Right lobe of liver (tissue), 6 donors: ENCODE measurements at regions not wholly inside any gene's neighbourhood (a gene's known extent, or its start where the extent isn't known, plus 50 kb on each side); places are given as distances from the start of the nearest gene placed in this dataset.

Experiments
- ATAC-seq, 4 donors: fragments of 200-7000 bp; cut with Tn5 transposase; one replicate each; pipeline ENCODE4 v1.9.1; 2020; ENCODE audit warnings: mild to moderate bottlenecking in 4 of 4, moderate library complexity in 4 of 4
- DNase-seq, 3 donors: peaks; one replicate each; pipeline ENCODE4 v3.0.0-alpha.2; 2020
- H3K27ac ChIP-seq, 3 donors: fragments of 200-600 bp; one replicate each; pipeline ENCODE4 v1.8.0; 2022
- H3K27me3 ChIP-seq, 2 donors: fragments of 200-600 bp; one replicate each; pipeline ENCODE4 v1.8.0; 2022
- H3K36me3 ChIP-seq, 4 donors: fragments of 200-600 bp; sonication (generic) in 1 of 4; one replicate each; pipeline versions ENCODE4 v1.5.1 to v1.8.0; 2017 to 2022; ENCODE audit warnings: control low read depth in 1 of 4
- H3K4me1 ChIP-seq, 4 donors: fragments of 200-600 bp; sonication (generic) in 1 of 4; one replicate each; pipeline versions ENCODE4 v1.5.1 to v1.8.0; 2017 to 2022; ENCODE audit warnings: control low read depth in 1 of 4
- H3K4me3 ChIP-seq, 3 donors: fragments of 200-600 bp; one replicate each; pipeline ENCODE4 v1.8.0; 2022
- H3K9me3 ChIP-seq, 4 donors: fragments of 200-600 bp; sonication (generic) in 1 of 4; one replicate each; pipeline versions ENCODE4 v1.5.1 to v1.8.0; 2017 to 2022; ENCODE audit warnings: control low read depth in 1 of 4
- POLR2A ChIP-seq: fragments of 450-650 bp; IDR thresholded peaks from one replicate; pipeline ENCODE4 v1.6.1; 2017; ENCODE audit warnings: antibody characterized with exemption, mild to moderate bottlenecking
- WGBS: methylation state at CpG from one replicate; pipeline ENCODE4 v1.1.6; 2018; ENCODE audit warnings: low coverage, low lambda C conversion rate; ENCODE audit not compliant: insufficient coverage; ENCODE audit errors: missing lambda C conversion rate; 5-methylcytosine and 5-hydroxymethylcytosine counted together
- intact Hi-C, 2 donors: fragments of 100-400 bp; cut with DNase I; formaldehyde crosslinking; loops; one replicate each; pipeline versions ENCODE4 v1.11.2 to v1.14.1; 2022
- TF ChIP-seq, protein P1 (sequence below), 4 donors: fragments of 200-600 bp in 3 of 4; fragments of 450-650 bp in 1 of 4; IDR thresholded peaks; one replicate each; pipeline versions ENCODE4 v1.5.1 to v1.8.0; 2016 to 2022; ENCODE audit warnings: antibody characterized with exemption in 4 of 4, mild to moderate bottlenecking in 2 of 4
- donor health status: DM: no; HTN: yes; CAD: no.
- donor health status: DM: no; HTN: no; CAD: no.
- donor health status: DM: no; HTN: no; CAD: no.
- donor health status: DM: no; HTN: yes; CAD: no.
- donor health status: DM: no; HTN: yes; CAD: no.

DNA sequence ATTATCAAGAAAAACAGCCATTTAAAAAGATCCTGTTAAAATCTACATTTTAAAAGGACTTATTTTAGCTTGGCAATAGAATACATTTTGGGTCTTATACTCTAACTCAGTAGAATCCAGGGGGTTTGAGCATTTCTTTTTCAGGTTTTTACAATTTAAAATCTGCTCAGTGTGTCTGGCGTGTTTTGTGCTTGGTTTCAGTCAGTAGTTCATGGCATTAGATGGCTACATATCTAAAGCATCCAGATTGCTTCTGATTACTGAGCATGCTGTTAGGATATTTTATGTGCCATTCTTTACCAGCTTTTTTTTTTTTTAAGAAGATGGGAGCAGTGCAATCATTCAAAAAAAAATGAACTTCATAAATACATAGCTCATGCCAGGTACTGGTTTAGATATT is 566.1 kb upstream of the LARGE1 start:
- no peak for TF ChIP-seq POLR2A
- TF ChIP-seq, protein P1, sequence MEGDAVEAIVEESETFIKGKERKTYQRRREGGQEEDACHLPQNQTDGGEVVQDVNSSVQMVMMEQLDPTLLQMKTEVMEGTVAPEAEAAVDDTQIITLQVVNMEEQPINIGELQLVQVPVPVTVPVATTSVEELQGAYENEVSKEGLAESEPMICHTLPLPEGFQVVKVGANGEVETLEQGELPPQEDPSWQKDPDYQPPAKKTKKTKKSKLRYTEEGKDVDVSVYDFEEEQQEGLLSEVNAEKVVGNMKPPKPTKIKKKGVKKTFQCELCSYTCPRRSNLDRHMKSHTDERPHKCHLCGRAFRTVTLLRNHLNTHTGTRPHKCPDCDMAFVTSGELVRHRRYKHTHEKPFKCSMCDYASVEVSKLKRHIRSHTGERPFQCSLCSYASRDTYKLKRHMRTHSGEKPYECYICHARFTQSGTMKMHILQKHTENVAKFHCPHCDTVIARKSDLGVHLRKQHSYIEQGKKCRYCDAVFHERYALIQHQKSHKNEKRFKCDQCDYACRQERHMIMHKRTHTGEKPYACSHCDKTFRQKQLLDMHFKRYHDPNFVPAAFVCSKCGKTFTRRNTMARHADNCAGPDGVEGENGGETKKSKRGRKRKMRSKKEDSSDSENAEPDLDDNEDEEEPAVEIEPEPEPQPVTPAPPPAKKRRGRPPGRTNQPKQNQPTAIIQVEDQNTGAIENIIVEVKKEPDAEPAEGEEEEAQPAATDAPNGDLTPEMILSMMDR (IDR thresholded peaks at IDR 0.05) = no peak
- ATAC-seq = no peak

DNA sequence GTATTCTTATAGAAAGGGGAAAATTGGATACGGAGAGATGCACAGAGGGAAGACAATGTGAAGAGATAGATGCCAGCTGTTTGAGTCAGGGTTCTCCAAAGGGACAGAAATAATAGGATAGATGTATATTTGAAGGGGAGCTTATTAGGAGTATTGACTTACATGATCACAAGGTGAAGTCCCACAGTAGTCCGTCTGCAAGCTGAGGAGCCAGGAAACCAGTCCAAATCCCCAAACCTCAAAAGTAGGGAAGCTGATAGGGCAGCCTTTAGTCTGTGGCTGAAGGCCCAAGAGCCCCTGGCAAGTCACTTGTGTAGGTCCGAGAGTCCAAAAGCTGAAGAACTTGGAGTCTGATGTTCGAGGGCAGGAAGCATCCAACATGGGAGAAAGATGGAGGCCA is 569.6 kb upstream of the LARGE1 start:
- Histone ChIP-seq H3K4me1 (no peaks in the 10 kb centered on the region), H3K9me3 (no peaks in the 10 kb centered on the region), H3K27ac (no peak overlapping the region), H3K36me3 (no peaks in the 10 kb centered on the region), H3K27me3 (no peaks in the 10 kb centered on the region), H3K4me3 (no peak overlapping the region)
- DNase-seq = no peak
- intact Hi-C loops = no loop called here
- 28% methylated on average over 3 of the region's 4 CpGs for WGBS
- no peak for TF ChIP-seq POLR2A
- TF ChIP-seq, protein P1 (IDR thresholded peaks at IDR 0.05) = no peak
- ATAC-seq = no peak

More for the DNA sequence above, 566.1 kb upstream of the LARGE1 start:
- Histone ChIP-seq H3K36me3 (no peaks in the 10 kb centered on the region), H3K4me1 (no peaks in the 10 kb centered on the region), H3K27ac (no peak overlapping the region), H3K4me3 (no peak overlapping the region), H3K9me3 (no peaks in the 10 kb centered on the region), H3K27me3 (no peaks in the 10 kb centered on the region)
- intact Hi-C loops = no loop called here
- 21% methylated on average over 1 of the region's 1 CpG for WGBS
- no peak for DNase-seq

GRCh38 chr22:34490886-34491285 is 570.6 kb upstream of the LARGE1 start:
- intact Hi-C loops = no loop called here
- TF ChIP-seq, protein P1 (IDR thresholded peaks at IDR 0.05) = no peak
- H3K4me3 ChIP-seq = no peak overlapping the region
- ATAC-seq = no peak
- no peak overlapping the region for H3K27ac ChIP-seq
- H3K36me3 ChIP-seq = no peaks in the 10 kb centered on the region
- H3K4me1 ChIP-seq = no peaks in the 10 kb centered on the region
- no peaks in the 10 kb centered on the region for H3K9me3 ChIP-seq
- no peaks in the 10 kb centered on the region for H3K27me3 ChIP-seq
- 23% methylated on average over 2 of the region's 2 CpGs for WGBS
- no peak for DNase-seq

GRCh38 chr22:34493486-34493885 is 572.5 kb upstream of the ISX start:
- no peak for DNase-seq
- Histone ChIP-seq H3K27ac (no peak overlapping the region), H3K36me3 (no peaks in the 10 kb centered on the region), H3K4me1 (no peaks in the 10 kb centered on the region), H3K9me3 (no peaks in the 10 kb centered on the region), H3K4me3 (no peak overlapping the region), H3K27me3 (no peaks in the 10 kb centered on the region)
- no peak for TF ChIP-seq POLR2A
- TF ChIP-seq, protein P1 (IDR thresholded peaks at IDR 0.05) = no peak
- WGBS = 38% methylated on average over 3 of the region's 3 CpGs
- intact Hi-C loops = no loop called here
- ATAC-seq = peak in 1 of 4 donors; percentile 57

GRCh38 chr22:34501366-34501965 is 564.5 kb upstream of the ISX start:
- no peak overlapping the region for H3K4me3 ChIP-seq
- ATAC-seq = no peak
- WGBS = 88% methylated on average over 1 of the region's 1 CpG
- no peaks in the 10 kb centered on the region for H3K4me1 ChIP-seq
- no peak overlapping the region for H3K27ac ChIP-seq
- no peak for DNase-seq
- no peaks in the 10 kb centered on the region for H3K9me3 ChIP-seq
- intact Hi-C loops = no loop called here
- no peaks in the 10 kb centered on the region for H3K27me3 ChIP-seq
- TF ChIP-seq, protein P1 (IDR thresholded peaks at IDR 0.05) = no peak
- no peak for TF ChIP-seq POLR2A
- no peaks in the 10 kb centered on the region for H3K36me3 ChIP-seq
